B cell (primary cell): ENCODE measurements at regions not wholly inside any gene's neighbourhood (a gene's known extent, or its start where the extent isn't known, plus 50 kb on each side); places are given as distances from the start of the nearest gene placed in this dataset.

Experiments used
- EZH2 ChIP-seq: IDR thresholded peaks from 2 replicates; pipeline ENCODE4 v1.6.1; 2012; ENCODE audit warnings: borderline replicate concordance, low read depth, mild to moderate bottlenecking, moderate library complexity, low read length; ENCODE audit not compliant: insufficient read depth, poor library complexity, severe bottlenecking
- TF ChIP-seq, protein P1 (sequence below): fragments of 200-600 bp; IDR thresholded peaks from one replicate; pipeline ENCODE4 v1.8.0; 2022; ENCODE audit warnings: antibody characterized with exemption, mild to moderate bottlenecking

DNA sequence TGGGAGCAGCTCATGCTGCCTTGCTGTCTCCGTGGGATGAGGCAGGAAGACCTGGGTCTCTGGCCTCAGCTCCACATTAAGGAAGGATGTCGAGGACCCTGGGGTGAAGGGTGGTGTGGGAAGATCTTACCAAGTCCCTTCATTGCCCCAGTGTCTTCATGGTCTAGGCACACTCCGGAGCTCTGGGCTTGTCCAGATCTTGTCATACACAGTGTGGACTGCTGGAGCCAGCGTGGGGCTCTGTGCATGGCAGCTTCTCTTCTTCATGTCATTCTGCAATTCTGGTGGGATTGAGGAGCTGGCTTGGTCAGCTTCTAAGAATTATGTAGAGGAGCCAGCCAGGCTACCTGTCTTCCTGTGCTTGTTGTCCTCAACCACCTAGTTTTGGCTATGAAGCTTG lies 79.3 kb upstream of the ETV3 start:
- no peak for TF ChIP-seq EZH2
- TF ChIP-seq, protein P1, sequence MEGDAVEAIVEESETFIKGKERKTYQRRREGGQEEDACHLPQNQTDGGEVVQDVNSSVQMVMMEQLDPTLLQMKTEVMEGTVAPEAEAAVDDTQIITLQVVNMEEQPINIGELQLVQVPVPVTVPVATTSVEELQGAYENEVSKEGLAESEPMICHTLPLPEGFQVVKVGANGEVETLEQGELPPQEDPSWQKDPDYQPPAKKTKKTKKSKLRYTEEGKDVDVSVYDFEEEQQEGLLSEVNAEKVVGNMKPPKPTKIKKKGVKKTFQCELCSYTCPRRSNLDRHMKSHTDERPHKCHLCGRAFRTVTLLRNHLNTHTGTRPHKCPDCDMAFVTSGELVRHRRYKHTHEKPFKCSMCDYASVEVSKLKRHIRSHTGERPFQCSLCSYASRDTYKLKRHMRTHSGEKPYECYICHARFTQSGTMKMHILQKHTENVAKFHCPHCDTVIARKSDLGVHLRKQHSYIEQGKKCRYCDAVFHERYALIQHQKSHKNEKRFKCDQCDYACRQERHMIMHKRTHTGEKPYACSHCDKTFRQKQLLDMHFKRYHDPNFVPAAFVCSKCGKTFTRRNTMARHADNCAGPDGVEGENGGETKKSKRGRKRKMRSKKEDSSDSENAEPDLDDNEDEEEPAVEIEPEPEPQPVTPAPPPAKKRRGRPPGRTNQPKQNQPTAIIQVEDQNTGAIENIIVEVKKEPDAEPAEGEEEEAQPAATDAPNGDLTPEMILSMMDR, result no peak
